Activated B cell treated with CpG ODN at 0.5 μM for 24 hours (primary cell): ENCODE measurements at regions not wholly inside any gene's neighbourhood (a gene's known extent, or its start where the extent isn't known, plus 50 kb on each side); places are given as distances from the start of the nearest gene placed in this dataset.

Experiments used
- ATAC-seq: fragments of 200-7000 bp; cut with Tn5 transposase; one replicate; pipeline ENCODE4 v1.10.0; 2021; ENCODE audit warnings: low read depth, mild to moderate bottlenecking, moderate library complexity
- CTCF ChIA-PET: fragments of 350-600 bp; sonication (Branson Sonifier 250); formaldehyde crosslinking; loops from one replicate; lab custom pipeline; 2021; ENCODE audit warnings: antibody characterized with exemption; lab: Charles Lee
- POLR2A ChIA-PET: fragments of 350-600 bp; sonication (Branson Sonifier 250); formaldehyde crosslinking; loops from one replicate; lab custom pipeline; 2021; ENCODE audit warnings: antibody characterized with exemption; lab: Charles Lee
- DNase-seq: peaks from one replicate; pipeline ENCODE4 v3.0.0; 2022
- H3K27ac Mint-ChIP-seq: one replicate; pipeline ENCODE4 v1.8.0; 2020; ENCODE audit warnings: mixed read lengths
- H3K27me3 Mint-ChIP-seq: one replicate; pipeline ENCODE4 v1.8.0; 2021; ENCODE audit warnings: mixed read lengths
- H3K36me3 Mint-ChIP-seq: one replicate; pipeline ENCODE4 v1.8.0; 2021; ENCODE audit warnings: low read depth, mixed read lengths
- H3K4me1 Mint-ChIP-seq: one replicate; pipeline ENCODE4 v1.8.0; 2021; ENCODE audit warnings: mixed read lengths
- H3K4me3 Mint-ChIP-seq: one replicate; pipeline ENCODE4 v1.8.0; 2020; ENCODE audit warnings: mild to moderate bottlenecking, mixed read lengths
- H3K9me3 Mint-ChIP-seq: one replicate; pipeline ENCODE4 v1.8.0; 2020; ENCODE audit warnings: mixed read lengths
- intact Hi-C: fragments of 100-400 bp; cut with micrococcal nuclease; formaldehyde crosslinking; loops from one replicate; pipeline ENCODE4 v1.15.1; 2024
- TF ChIP-seq, protein P1 (sequence below): fragments of 200-600 bp; IDR thresholded peaks from one replicate; pipeline ENCODE4 v1.8.0; 2022; ENCODE audit warnings: antibody characterized with exemption, mild to moderate bottlenecking

DNA sequence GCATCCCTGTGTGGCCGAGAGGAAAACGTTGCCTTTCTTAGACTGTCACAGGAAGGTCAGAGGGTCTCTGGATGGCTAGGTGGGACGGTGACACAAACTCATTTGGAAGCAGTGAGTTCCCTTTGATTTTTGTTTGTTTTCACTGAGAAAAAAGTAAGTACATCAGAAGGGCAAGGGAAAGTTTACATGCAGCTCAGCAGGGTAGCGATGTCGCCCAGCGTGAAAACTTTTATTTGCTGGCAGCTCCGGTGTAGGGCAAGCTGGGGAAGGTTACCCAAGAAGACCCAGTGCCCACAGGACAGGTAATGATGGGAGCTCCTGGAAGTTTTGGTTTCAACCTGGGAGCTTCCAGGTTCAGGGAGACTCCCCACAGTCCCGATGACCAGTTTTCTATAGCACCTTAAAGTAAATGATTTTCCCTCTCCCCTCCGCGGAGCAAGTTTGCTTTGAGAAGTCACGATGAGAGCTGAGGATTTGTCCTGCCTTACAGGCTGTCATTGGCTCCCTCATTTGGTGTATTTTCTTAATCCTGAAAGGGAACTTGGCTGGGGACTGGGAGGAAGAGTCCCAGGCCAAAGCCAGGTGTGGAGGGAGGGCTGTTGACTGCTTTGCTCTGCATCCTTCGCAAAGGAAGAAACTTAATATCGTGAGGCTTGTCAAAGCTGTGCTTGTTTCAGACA is 64.7 kb upstream of the ESRRB start:
- no peak for DNase-seq
- H3K27ac Mint-ChIP-seq, result no peak overlapping the region
- no peaks in the 10 kb centered on the region for H3K36me3 Mint-ChIP-seq
- POLR2A ChIA-PET, result no interaction called here
- no peak overlapping the region for H3K4me3 Mint-ChIP-seq
- no peak for ATAC-seq
- H3K9me3 Mint-ChIP-seq, result no peaks in the 10 kb centered on the region
- H3K27me3 Mint-ChIP-seq, result peaks cover 45% of the 10 kb centered on the region
- TF ChIP-seq, protein P1, sequence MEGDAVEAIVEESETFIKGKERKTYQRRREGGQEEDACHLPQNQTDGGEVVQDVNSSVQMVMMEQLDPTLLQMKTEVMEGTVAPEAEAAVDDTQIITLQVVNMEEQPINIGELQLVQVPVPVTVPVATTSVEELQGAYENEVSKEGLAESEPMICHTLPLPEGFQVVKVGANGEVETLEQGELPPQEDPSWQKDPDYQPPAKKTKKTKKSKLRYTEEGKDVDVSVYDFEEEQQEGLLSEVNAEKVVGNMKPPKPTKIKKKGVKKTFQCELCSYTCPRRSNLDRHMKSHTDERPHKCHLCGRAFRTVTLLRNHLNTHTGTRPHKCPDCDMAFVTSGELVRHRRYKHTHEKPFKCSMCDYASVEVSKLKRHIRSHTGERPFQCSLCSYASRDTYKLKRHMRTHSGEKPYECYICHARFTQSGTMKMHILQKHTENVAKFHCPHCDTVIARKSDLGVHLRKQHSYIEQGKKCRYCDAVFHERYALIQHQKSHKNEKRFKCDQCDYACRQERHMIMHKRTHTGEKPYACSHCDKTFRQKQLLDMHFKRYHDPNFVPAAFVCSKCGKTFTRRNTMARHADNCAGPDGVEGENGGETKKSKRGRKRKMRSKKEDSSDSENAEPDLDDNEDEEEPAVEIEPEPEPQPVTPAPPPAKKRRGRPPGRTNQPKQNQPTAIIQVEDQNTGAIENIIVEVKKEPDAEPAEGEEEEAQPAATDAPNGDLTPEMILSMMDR, result no peak
- CTCF ChIA-PET, result no interaction called here
- no peaks in the 10 kb centered on the region for H3K4me1 Mint-ChIP-seq
- intact Hi-C loops, result no loop called here

DNA sequence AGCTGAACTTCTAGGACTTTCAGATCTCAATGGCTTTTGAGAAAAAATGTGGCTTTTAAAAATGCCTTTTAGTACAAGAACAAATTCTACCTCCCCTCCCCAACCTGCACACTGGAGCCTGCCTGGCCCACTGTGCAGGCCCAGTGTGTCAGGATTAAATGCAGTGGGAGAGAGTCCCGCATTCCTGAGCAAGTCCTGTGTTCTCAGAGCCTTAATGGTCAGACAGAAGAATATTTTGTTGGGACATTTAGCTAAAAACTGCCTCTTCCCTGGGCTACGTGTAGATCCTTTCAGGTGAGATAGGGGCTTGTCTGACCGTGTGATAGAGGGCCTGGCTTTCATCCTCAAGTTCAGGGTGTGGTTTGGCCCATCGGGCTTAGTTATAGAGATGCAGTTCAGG is 63.1 kb upstream of the ESRRB start:
- Mint-ChIP-seq H3K27ac (no peak overlapping the region), H3K4me1 (no peaks in the 10 kb centered on the region), H3K36me3 (no peaks in the 10 kb centered on the region), H3K9me3 (no peaks in the 10 kb centered on the region), H3K27me3 (peaks cover 38% of the 10 kb centered on the region), H3K4me3 (no peak overlapping the region)
- no peak for DNase-seq
- ATAC-seq, result no peak
- ChIA-PET POLR2A (no interaction called here), CTCF (no interaction called here)
- TF ChIP-seq, protein P1, result no peak
- intact Hi-C loops, result no loop called here

DNA sequence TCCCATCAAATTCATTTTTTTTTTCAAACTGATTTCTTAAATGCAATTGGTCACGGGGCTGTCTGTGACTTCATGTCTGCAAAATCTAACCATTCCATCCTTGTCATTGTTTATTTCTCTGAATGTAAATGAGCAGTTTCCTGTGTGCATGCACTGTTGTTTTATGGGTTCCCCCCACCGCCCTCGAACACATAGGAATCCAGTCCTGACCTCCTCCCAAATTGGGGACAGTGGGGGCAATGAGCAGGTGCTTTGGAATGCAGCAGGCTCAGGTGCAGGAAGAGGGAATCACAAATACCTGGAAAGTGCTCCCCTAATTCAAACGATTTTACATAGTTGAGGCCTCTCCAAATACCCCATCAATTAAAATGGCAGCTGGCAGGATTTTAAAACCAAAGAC is 62.6 kb upstream of the ESRRB start:
- Mint-ChIP-seq H3K27me3 (peaks cover 37% of the 10 kb centered on the region), H3K36me3 (no peaks in the 10 kb centered on the region), H3K9me3 (no peaks in the 10 kb centered on the region), H3K27ac (no peak overlapping the region), H3K4me1 (no peaks in the 10 kb centered on the region), H3K4me3 (no peak overlapping the region)
- intact Hi-C loops, result no loop called here
- ATAC-seq (no peak), DNase-seq (no peak)
- TF ChIP-seq, protein P1, result no peak
- ChIA-PET CTCF (no interaction called here), POLR2A (no interaction called here)

DNA sequence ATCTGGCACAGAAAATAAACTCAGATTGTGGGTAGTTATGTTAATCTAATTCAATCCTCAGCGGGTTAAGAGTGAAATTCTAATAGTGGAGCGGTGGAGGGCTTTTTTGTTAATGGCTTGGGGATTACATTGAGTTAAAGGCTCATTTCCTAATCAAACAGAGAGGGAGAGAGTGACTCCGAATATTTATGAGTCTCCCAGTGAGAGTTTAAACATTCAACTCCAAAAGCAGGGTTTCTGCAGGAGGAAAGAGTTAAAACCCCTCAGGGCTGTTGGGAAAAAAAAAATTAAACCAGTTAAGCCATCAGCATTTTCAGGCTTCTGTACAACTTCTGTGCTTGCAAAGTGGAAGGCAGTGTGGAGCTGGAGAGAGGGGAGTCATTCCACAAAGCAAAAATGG is 62.1 kb upstream of the ESRRB start:
- H3K27me3 Mint-ChIP-seq, result peaks cover 34% of the 10 kb centered on the region
- no peak for ATAC-seq
- H3K4me3 Mint-ChIP-seq, result no peak overlapping the region
- no peak for DNase-seq
- H3K36me3 Mint-ChIP-seq, result no peaks in the 10 kb centered on the region
- TF ChIP-seq, protein P1, result no peak
- no peak overlapping the region for H3K27ac Mint-ChIP-seq
- POLR2A ChIA-PET, result no interaction called here
- H3K9me3 Mint-ChIP-seq, result no peaks in the 10 kb centered on the region
- intact Hi-C loops, result no loop called here
- H3K4me1 Mint-ChIP-seq, result no peaks in the 10 kb centered on the region
- CTCF ChIA-PET, result no interaction called here

DNA sequence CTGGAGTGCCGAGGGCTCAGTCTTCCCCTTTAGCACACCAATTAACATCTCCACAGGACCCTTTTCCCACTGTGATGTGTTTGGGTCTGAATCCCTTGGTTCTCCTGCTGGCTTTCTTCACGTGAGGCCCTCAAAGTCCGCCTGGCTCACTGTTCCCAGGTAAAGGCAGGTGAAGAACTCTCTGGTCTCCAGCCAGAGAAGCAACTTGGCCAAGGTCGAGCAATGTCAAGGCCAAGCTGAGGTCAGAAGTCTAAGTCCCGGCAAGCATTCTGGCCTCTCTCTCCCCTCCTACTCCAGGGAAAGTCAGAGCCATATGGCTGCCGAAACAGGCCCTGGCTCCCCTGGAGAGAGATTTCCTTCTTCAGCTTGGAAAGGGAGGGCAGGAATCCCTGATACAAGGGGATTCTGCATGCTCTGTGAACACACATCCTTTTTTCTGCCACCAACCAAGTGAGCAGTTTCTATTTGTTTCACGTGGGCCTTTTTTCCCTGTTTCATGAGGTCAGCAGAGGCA is 61.4 kb upstream of the ESRRB start:
- Mint-ChIP-seq H3K36me3 (no peaks in the 10 kb centered on the region), H3K4me1 (no peaks in the 10 kb centered on the region), H3K9me3 (no peaks in the 10 kb centered on the region), H3K4me3 (no peak overlapping the region), H3K27ac (no peak overlapping the region), H3K27me3 (peaks cover 31% of the 10 kb centered on the region)
- POLR2A ChIA-PET, result no interaction called here
- TF ChIP-seq, protein P1, result no peak
- ATAC-seq (no peak), DNase-seq (no peak)
- intact Hi-C loops, result no loop called here
- CTCF ChIA-PET, result no interaction called here
